Posterior vena cava (tissue), 2 donors: ENCODE measurements at regions not wholly inside any gene's neighbourhood (a gene's known extent, or its start where the extent isn't known, plus 50 kb on each side); places are given as distances from the start of the nearest gene placed in this dataset.

Source experiments
- DNase-seq: peaks from one replicate; pipeline ENCODE4 v3.0.0-alpha.2; 2020; ENCODE audit warnings: low spot score
- intact Hi-C, 2 donors: fragments of 100-400 bp; cut with DNase I; formaldehyde crosslinking; loops; one replicate each; pipeline versions ENCODE4 v1.14.1 to v1.14.2; 2022 to 2023
- donor health status: DM: yes; HTN: yes; CAD: no.
- donor health status: DM: yes; HTN: yes; CAD: no.

DNA sequence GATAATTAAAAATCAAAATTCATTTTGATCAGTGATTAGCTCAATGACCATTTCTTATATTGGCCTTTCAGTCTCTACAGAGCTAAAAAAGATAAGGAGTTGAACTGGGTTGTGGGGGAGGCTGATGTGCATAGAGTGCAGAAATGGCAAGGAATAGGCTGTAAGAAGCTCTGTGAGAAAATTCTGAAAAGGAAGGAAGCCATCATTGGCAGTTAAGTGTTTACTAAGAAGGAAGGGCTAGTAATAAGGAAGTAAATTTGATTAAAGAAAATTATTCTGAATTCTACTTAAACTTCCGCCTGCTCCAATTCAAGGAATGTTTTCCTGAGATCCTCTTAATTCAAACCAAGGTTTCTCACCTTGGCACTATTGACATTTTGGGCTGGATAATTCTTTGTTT lies 187.5 kb downstream of the MZT1 start:
- intact Hi-C loops = no loop called here
- DNase-seq = no peak

DNA sequence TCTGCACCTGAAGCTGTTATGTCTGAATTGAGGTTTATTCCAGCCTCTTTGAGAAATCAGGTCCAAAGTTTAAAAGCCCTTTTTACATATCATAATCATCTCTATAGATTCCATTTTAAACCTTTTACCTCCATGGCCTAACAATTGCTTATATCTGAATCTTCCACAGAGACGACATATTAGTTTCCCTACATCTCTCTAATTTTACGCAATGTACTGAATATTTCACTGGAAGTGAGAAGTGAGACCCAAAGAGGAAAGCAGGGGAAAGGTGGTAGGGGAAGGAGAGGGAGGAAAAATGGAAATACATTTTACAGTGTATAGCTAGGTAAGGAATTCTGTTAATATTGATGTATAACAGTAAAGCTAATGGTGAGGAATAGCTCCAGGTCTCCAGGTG lies 189.6 kb downstream of the MZT1 start:
- no peak for DNase-seq
- intact Hi-C loops = no loop called here

DNA sequence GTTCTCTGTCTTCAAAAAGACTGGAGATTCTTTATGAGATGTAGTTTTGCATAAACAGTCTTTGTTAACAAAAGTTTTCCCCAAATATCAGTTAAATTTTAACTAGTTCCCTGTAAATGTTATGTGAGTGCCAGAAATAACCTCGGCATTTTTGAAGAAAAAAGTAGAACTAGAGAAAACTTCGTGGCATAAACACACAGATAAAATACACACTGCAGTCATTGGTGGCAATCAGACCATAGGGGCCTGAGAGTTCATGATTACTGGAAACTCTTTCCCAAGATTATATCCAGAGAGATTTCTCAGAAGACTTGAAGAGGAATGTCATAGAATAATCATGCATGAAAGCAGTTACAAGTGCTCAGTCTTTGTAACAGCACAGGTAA lies 190.0 kb downstream of the MZT1 start:
- intact Hi-C loops = no loop called here
- no peak for DNase-seq

GRCh38 chr13:72536714-72537394 lies 190.6 kb downstream of the MZT1 start:
- intact Hi-C loops = no loop called here
- no peak for DNase-seq

DNA sequence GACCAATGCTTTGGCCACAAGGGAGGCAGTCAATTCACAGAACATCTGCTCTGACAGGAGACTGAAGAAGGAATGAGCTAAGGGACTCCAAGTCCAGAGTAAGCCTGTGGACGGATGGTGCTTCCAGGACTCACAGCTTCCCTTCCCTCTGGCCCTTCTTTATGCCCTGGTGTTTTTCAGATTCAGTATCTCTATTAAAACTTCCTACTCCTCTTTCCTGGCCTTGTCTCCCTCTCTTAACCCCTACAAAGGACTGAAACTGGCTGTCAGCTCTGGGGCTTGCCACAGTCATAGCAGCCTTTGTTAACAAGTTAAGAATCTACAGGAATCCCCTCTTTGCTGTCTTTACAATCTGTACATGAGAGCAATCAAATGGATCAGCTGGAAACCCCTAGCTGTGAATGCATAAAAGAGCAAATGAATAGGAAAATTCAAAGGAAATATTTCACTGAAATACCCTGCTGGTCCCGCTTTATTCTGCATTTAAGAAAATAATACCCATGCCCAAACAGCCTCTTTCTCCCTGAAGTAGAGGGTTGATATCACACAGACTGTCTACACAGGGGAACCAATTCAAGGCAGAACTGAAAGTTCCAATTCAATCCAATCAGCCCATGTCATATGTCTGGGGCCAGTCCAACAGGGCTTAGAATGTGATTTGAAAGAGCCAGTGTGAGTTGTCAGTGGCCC lies 192.3 kb downstream of the MZT1 start:
- DNase-seq = no peak
- intact Hi-C loops = no loop called here

GRCh38 chr13:72530471-72530870 lies 197.0 kb downstream of the MZT1 start:
- intact Hi-C loops = no loop called here
- DNase-seq = no peak

GRCh38 chr13:72527333-72527732 lies 200.1 kb downstream of the MZT1 start:
- DNase-seq = no peak
- intact Hi-C loops = no loop called here

- no peak for DNase-seq
- intact Hi-C loops = no loop called here
Measured at GRCh38 chr13:72523593-72523992, 203.8 kb downstream of the MZT1 start.

GRCh38 chr13:72523049-72523448 lies 204.4 kb downstream of the MZT1 start:
- intact Hi-C loops = no loop called here
- DNase-seq = no peak

- intact Hi-C loops = no loop called here
- no peak for DNase-seq
Measured at GRCh38 chr13:72521940-72522661, 205.3 kb downstream of the MZT1 start.

- intact Hi-C loops = no loop called here
- DNase-seq = no peak
Measured at GRCh38 chr13:72514146-72514545, 213.3 kb downstream of the MZT1 start.

DNA sequence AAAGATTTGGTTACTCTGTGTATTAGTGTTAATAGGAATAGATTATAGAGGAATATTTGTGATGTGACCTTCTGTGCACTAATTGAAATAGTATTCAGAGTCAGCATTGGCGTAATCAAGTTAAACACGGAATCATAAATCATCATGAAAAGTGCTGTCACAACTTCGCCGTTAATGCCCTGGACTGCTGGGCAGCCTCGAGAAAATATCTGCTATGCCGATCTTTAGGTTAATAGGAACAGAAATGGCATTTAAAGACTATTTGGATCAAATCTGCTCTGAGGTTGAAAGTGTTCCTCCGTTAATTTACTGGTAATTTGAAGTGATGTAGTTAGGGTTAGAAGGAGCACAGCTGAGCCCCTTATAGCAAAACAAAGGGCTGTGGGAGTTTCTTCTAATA lies 219.0 kb downstream of the MZT1 start:
- no peak for DNase-seq
- intact Hi-C loops = no loop called here

DNA sequence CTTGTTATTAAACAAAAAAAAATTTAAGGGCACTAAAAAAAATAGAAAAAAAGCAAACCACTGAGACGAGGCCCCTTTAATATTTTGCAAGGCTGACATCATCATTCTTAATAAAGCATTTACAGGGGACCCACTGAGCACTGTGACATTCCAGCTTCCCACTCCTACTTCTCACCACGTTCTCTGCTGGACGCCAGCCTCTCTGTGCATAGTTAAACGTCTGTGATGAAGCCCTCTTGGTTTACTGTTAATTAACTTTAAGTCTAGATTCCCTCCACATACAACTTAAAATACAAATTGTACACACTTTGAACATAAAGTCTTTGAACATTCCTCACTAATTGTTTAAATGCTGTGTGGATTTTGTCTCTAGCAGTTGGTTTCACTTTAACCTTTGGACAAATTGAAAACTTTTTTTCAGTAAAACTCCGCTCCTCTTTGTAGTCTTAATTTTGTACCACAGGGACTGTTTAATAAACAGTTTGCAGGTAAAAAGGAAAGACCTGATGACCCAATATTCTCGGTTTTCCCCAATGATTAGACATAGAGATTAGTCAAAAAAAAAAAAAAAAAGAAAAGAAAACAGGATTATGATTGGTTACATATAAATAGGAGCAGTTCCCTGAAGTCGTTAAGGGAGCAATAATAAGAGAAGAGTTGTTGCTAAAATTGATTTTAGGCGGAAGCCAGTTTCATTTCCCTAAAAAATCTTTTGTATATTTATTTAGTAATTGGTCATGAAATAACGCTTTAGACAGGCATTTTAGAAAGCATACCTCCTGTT lies 219.8 kb downstream of the MZT1 start:
- DNase-seq = no peak

GRCh38 chr13:72506706-72507105 lies 220.7 kb downstream of the MZT1 start:
- DNase-seq = no peak
- intact Hi-C loops = no loop called here

More for the DNA sequence above, 219.8 kb downstream of the MZT1 start:
- intact Hi-C loops = no loop called here

GRCh38 chr13:72505376-72505775 lies 222.1 kb downstream of the MZT1 start:
- intact Hi-C loops = no loop called here
- DNase-seq = no peak

DNA sequence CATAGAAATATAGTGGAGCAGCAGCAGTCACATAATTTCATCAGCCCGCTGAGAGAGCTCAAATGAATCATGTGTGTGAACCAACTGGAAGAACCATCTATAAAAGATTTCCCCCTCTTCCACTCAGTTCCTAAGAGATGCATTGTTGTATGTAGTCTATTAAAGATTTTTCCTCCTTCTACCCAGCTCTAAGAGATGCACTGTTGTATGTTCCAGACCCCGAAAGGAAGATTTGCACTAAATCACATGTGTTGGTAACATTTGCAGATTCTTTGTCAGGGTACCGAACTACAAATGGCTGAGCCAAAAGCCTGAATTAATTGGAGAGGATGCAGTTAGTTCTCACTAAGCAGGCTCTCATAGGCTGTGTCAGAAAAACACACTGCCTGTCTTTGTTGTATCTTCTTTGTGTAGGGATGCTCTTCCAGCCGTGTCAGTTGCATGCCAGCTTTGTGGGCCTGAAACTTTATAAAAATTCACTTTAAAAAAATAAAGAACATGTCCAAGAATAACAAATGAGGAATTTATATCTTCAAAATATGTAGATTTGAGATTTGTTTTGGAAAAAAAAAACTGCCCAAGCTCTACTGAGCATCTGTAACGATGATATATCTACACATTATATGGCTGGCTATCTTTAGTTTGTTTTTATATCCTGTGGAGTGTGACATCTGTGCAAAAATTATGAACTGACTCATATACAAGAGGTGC lies 223.1 kb downstream of the MZT1 start:
- intact Hi-C loops = no loop called here
- DNase-seq = no peak

DNA sequence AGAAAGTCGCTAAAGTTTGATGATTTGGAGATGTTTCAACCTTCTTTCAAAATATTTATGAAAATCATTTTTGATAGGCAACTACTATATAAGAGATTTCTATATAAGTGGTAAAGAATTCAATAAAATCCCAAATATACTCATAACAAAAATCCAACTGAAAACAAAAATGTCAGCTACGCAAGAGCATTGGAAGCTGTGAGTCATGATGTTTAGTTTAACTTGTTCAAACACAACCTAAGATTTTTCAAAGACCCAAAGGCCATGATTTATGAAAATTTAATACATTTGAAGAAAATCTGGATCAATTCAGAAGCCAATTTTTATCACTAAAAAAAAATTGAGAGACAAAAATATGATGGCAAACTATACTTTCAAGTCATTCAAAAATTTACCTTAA lies 226.6 kb downstream of the MZT1 start:
- no peak for DNase-seq
- intact Hi-C loops = no loop called here

DNA sequence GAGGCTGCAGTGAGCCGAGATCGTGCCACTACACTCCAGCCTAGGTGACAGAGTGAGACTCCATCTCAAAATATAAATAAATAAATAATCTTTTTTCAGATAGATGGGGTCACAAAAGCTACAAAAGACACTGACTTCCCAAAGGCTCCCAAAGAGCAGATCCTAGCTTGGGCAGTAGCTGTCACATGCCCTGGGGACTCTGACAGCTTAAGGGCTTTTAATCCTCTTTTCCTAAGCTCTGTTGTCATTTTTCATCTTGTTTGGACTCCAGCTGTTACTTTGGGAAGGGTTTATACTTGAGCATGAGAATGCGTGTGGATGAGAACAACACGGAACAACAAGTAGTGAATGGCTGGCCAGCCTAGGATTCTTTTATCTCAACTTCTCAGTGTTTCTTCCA lies 231.7 kb downstream of the MZT1 start:
- no peak for DNase-seq
- intact Hi-C loops = no loop called here

DNA sequence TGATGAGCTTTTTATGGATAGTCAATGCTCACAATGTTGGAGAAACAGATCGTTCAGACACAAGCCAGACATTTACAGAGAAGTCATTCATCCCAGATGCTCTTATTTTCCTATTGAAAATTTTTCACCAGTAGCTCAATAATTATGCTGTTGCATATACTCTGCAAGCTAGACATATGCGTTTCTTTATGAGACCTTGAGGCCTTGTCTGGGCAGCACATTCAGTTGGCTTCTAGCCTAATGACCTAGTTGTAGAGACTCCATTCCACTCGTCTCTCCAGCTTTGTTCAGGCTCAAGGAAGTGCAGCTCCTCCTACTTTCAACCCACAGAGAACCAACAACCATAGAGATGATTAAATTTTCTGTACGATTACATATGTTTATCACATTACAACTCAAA lies 237.7 kb downstream of the MZT1 start:
- no peak for DNase-seq
- intact Hi-C loops = no loop called here
